GM18867 (cell line): ENCODE measurements at regions not wholly inside any gene's neighbourhood (a gene's known extent, or its start where the extent isn't known, plus 50 kb on each side); places are given as distances from the start of the nearest gene placed in this dataset.
"Not testable (repeated sequence)": the region's sequence is repeated elsewhere in the genome, so short reads cannot be mapped to it uniquely, and the experiment has no call there.

Source experiments
- ATAC-seq: cut with Tn5 transposase; IDR thresholded peaks from one replicate; pipeline ENCODE4 v1.9.1; 2021; ENCODE audit warnings: mild to moderate bottlenecking, moderate library complexity; ENCODE audit not compliant: unreplicated experiment

DNA sequence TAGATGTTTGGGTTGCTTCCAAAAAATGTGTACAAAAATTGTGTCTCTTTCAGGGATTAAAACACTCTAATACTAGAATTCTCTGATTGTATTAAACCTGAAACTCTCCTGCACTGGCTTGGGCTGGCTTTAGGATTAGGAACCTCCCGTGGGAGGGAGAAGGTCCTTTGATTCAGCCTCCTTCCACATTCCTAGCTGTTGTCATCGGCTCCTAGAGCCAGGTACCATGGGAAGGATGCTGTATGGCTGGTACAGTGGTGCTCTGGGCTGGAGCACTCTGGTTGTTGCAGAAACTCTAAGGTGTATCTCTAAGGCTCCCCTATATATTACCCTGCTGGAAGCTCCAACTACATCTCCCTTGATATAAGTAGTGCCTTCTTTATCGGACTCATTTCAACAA lies 245.2 kb upstream of the FOXK1 start:
- no peak for ATAC-seq

DNA sequence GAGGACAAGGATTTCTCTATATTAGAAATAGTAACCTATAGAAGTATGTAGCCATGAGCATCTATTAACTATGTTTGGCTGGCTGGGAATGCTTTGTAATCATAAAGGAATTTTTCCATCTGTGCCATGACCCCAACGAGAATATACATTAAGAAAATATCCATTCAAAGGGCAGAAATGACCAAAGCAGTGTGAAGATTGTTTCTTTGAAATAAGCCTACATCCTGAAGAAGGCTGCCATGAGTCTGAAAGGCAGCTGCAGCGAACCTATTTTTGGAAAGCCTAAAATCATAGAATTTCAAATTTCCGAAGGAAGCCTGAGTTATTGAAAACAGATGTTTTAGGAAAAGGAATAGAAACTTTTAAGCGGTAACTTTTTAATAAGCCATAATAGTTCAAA lies 244.2 kb upstream of the FOXK1 start:
- ATAC-seq, result no peak

DNA sequence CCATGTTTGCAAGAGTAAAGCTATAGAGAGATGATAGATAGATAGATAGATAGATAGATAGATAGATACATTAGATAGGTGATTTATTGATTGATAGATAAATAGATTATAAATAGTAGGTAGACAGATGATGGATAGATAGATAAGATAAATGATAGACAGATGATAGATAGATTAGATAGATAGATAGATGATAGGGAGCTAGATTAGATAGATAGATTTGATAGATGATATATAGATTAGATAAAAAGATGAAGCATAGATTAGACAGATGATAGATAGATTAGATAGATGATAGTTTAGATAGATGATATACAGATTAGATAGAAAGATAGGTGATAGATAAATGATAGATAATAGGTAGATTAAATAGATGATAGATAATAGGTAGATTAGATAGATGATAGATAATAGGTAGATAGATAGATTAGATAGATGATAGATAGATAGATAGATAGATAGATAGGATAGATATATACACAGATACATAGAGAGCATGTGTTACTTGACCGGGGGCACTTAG lies 243.3 kb upstream of the FOXK1 start:
- no peak for ATAC-seq

DNA sequence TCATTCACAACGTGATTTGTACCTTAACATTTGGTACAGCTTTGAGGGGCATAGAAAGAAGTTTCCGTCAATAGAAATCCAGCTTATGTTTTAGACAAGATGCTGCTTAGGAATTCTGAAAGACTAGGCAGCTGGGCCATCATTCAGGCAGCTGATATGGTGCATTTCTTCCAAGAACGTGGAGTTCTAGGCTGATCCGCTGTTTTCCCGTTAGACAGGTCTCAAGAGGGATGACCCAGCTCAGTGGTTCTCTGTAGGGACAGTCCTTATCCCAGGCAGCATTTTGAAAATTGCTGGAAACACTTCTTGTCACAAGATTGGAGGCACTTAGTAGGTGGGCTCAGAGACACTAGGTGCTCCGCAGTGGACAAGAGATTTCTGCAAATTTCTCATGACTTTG lies 242.7 kb upstream of the FOXK1 start:
- ATAC-seq, result no peak

DNA sequence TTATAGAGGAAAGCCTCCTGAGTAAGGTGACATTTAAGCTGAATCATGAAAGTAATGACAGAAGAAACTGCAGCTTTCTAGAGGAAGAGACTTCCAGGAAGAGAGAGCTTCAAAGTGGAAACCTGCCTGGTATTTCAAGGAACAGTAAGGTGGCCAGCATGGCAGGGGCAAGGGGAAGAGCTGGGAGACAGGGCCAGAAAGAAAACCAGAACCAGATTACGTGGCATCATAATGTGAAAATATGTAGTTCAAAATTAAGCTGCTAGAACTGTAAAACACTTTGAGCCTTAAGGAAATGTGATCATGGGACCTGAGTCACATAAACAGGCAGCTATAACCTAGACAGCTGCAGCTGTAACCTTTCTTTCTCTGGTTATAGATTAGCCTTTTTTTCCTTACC lies 238.0 kb upstream of the FOXK1 start:
- no peak for ATAC-seq

DNA sequence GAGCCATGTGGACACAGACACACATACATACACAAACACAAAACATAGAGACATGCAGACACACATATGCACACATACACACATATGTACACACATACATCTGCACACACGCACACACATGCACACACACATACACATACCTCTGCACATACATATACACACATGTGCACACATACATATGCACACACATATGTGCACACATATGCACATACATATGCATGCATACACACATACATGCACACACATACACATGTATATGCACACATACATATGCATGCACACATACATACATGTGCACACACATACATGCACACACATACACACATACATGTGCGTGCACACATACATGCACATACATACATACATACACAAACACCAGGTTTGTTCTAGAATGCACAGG lies 236.3 kb upstream of the FOXK1 start:
- ATAC-seq, result no peak

DNA sequence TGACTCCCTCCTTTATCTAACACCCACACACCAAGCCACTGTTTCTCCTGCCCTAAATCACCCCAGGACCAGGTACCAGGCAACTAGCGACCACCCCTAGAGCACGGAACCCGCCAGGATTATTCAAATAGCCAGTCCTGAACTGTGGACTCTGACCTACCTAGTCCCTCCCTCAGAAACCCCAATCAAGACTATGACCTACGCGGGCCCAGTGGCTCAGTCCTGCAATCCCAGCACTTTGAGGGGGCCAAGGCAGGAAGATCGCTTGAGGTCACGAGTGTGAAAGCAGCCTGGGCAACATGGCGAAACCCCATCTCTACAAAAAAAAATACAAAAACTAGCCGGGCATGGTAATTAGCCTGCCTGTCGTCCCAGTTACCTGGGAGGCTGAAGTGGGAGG lies 232.8 kb upstream of the FOXK1 start:
- no peak for ATAC-seq

DNA sequence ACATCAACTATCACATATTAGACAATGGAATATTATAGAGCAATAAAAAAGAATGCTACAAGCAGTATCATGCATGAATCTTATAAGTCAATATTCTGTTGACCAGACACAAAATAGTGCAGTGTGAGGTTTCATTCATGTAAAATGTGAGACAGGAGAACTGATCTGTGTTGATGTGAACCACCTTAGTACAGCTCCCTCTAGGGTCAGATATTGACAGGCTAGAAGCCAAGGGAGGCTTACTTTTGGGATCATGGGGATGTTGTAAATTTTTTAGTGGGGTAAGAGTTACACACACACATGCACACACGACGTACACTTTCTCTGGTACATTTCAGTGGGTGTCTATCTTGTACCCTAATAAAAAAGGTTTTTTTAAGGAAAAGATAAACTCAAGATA lies 231.6 kb upstream of the FOXK1 start:
- no peak for ATAC-seq

DNA sequence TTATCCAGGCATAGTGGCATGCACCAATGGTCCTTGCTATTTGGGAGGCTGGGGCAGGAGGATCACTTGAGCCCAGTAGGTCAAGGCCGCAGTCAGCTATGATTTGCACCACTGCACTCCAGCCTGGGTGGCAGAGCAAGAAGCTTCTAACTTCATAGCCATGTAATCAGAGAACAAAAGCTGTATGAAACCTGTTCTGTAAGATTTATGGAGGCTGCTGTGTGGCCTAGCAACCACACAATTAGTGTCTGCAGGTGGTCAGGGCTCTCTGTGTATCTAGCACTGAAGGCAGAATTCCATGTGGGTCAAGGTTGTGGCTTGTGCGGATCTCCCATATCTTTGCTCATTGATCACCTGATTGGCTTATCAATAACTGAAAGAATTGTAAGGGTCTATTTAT lies 221.5 kb upstream of the FOXK1 start:
- ATAC-seq, result no peak

DNA sequence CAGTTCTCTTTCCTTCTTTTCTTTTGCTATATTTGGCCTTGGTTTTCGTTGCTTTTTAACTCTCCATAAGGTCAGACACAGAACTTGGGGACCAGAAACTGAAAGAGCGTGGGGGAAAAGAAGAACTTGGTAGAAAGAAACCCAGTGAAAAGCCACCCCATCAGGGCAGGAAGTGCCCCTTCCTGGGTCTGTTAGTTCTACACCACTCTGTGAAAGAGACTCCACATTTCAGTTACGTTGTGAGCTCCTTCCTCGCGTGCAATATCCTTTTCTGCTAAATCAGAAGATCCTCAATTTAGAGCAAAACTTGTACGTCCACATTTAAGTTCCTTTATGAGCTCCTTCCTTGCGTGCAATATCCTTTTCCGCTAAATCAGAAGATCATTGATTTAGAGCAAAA lies 220.6 kb upstream of the FOXK1 start:
- no peak for ATAC-seq

DNA sequence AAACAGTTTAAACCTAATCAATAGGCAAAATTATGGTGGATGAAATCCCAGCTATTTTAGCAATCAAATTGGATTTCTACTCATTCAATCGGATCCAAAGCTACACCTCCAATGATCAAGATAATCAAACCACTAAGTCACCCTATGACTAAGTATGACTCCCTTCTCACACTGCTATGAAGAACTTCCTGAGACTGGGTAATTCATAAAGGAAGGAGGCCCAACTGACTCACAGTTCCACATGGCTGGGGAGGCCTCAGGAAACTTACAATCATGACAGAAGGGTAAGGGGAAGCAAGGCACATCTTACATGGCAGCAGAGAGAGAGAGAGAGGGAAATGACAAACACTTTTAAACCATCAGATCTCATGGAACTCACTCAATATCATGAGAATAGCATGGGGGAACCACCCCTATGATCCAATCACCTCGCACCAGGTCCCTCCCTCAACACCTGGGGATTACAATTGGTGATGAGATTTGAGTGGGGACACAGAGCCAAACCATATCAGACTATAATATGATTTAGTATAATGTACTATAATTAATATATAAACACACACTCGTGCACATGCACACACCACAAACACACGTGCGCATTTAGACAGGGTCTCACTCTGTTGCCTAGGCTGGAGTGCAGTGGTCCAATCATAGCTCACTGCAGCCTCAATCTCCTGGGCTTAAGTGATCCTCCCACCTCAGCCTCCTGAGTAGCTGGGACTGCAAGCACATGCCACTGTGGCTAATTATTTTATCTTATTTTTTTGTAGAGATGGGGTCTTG lies 213.6 kb upstream of the FOXK1 start:
- ATAC-seq, result no peak

DNA sequence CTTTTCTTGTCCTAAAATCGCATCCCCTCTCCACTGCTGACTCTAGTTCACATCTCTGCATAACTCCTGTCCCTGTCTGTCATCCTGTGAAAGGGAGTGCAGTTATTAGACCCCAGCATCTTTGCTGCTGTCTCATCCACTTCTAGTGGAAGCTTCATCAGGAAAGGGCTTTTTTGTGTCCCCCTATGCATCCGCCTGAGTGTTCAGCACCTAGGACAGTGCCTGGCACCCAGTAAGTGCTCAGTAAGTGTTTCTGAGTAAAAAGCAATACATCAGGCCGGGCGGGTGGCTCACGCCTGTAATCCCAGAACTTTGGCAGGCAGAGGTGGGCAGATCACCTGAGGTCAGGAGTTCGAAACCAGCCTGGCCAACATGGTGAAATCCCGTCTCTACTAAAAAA lies 211.8 kb upstream of the FOXK1 start:
- no peak for ATAC-seq

DNA sequence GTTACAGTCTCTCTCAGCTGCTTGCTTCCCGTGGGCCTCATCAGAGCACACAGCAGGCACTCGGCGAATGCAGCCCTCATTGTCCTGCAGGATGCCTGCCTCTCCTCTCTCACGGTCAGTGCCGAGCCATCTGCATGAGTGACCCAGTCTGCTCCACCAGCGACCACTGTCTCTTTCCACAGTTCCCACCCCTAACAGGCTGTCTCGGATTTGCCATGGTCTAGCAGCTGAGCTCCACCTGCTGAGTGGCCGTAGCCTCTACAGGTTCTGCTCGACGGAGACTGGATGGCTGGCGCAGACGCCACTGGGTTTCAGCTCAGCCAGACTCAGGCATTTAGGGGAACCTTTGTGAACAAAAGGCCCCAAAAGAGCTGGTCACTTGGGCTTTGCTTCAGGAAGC lies 209.4 kb upstream of the FOXK1 start:
- no peak for ATAC-seq

DNA sequence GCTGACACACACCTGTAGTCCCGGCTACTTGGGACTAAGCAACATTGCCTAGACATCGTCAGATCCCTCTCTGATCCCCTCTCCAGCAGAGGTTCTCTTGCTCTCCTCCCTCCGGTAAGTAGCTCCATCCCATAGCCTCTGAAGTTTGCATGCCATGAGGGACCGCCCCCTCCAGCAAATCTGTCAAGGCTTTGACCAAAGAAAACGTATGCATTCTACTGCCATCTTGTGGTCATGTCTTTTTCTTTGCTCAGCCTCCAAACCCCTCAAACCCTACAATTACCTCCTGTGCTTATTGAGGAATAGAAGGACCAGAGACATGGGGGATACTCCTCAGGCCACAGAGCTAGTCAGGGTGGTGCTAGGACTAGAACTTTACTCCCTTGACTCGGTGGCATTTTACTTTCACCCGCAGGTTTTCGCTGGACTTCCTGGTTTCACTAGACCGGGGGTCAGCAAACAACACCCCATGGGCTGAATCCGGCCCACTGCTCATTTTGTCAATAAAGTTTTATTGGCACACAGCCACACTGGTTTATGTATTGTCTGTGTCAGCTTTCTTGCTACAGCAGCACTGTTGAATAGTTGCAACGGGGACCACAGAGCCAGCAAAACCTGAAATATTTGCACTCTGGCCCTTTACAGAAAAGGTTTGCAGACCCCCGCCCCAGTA lies 202.6 kb upstream of the FOXK1 start:
- no peak for ATAC-seq

DNA sequence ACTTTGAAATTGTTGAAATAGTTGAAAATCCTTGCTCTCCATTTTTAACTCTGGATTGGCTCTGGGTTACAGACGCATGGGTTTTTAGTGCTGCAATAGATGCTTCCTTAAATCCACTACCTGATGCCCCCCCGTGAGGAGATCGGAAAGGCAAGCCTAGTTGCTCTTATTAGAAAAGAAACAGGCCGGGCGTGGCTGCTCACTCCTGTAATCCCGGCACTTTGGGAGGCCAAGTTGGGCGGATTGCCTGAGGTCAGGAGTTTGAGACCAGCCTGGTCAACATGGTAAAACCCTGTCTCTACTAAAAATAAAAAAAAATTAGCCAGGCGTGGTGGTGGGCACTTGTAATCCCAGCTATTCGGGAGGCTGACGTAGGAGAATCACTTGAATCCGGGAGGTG lies 202.0 kb upstream of the FOXK1 start:
- not testable (repeated sequence) for ATAC-seq

DNA sequence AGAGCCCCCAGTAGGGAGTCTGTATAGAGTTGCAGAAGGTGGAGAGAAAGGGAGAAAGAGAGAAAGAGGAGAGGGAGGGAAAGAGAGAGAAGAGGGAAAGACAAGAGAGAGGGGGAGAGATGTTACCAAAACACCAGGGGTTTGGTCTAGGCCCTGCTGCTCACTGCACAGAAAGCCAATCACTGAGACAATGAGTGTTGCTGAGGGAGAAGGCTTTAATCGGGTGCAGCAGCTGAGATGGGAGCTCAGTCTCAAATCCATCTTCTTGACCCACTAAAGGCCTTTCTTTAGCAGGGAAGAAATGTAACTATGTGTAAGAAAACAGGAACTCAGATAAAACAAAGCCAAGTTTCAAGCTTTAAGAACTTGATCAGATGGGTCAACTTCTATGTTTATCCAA lies 198.2 kb upstream of the FOXK1 start:
- no peak for ATAC-seq

DNA sequence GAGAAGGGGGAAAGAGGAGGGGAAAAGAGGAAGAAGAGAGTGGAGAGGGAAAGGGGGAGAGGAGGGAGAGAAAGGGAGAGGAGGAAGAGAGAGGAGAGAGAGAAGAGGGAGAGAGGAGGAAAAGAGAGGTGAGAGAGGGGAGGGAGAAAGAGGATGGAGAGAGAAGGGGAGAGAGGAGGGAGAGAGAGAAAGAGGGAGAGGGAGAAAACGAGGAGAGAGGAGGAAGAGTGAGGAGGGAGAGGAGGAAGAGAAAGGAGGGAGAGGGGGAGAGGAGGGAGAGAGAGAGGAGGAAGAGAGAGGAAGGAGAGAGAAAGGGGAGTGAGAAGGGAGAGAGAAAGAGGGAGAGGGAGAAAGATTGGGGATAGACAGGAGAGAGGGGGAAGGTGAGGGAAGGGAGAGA lies 197.6 kb upstream of the FOXK1 start:
- ATAC-seq, result no peak

DNA sequence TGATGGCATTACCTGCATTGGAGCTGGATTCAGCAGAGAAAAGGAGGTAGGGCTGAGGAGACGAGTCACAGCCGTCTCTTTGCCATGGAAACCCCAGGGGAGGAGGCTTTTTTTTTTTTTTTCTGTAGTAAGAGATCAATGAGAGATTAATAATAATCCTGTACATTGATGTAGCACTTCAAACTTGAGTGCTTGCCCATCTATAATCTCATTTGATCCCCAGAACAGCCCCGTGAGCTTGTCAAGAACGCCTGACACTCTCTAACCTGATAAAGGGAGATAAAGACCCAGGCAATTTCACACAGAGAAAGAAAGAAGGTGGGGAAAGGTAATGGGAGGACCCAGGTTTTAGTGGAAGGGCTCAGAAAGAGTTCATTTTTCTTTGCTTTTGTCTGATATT lies 195.2 kb upstream of the FOXK1 start:
- ATAC-seq, result no peak

DNA sequence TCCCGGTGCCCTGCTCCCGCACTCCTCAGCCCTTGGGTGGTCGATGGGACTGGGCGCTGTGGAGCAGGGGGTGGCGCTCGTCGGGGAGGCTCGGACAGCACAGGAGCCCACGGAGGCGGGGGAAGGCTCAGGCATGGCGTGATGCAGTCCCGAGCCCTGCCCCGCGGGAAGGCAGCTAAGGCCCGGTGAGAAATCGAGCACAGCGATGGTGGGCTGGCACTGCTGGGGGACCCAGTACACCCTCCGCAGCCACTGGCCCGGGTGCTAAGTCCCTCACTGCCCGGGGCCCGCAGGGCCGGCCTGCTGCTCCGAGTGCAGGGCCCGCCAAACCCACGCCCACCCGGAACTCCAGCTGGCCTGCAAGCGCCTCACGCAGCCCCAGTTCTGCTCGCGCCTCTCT lies 185.2 kb upstream of the FOXK1 start:
- ATAC-seq, result not testable (repeated sequence)

DNA sequence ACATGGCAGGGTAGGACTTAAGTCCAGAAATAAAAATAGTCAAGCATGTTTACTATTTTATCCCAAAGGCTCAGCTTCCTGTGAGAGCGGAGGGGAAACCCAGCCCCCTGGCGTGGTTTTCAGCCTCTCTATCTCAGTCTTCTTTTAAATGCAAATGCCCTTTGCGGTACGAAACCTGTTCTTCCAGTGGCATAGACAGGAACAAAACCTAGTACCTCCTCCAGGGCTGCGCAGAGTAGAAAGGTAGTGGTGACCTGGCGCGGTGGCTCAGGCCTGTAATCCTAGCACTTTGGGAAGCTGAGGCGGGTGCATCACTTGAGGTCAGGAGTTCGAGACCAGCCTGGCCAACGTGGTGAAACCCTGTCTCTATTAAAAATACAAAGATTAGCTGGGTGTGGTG lies 181.3 kb upstream of the FOXK1 start:
- no peak for ATAC-seq

DNA sequence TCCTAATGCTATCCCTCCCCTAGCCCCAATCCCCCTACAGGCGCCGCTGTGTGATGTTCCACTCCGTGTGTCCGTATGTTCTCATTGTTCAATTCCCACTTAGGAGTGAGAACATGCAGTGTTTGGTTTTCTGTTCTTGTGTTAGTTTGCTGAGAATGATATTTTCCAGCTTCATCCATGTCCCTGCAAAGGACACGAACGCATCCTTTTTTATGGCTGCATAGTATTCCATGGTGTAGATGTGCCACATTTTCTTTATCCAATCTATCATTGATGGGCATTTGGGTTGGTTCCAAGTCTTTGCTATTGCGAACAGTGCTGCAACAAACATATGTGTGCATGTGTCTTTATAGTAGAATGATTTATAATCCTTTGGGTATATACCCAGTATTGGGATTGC lies 174.2 kb upstream of the FOXK1 start:
- ATAC-seq, result not testable (repeated sequence)

DNA sequence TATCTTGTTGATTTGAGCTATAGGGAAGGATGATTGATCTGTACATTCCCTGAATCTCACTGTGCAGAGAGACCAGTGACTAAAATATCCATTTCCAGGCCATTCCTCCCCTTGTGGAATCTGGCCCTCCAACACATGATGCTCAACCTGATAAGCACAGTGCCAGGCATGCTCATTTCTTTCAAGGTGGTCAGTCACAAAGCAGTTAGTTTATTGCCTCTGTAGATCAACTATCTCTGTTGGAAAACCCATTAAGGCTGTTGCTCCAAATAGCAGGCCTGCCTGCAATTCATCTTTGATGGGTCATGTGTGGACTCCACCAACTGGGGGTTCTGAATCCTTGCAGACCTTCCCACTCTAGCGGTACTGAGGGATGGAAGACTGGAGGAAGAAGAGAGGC lies 168.6 kb upstream of the FOXK1 start:
- no peak for ATAC-seq
